ENCODE measurements at regions not wholly inside any gene's neighbourhood (a gene's known extent, or its start where the extent isn't known, plus 50 kb on each side); places are given as distances from the start of the nearest gene placed in this dataset.

DNA sequence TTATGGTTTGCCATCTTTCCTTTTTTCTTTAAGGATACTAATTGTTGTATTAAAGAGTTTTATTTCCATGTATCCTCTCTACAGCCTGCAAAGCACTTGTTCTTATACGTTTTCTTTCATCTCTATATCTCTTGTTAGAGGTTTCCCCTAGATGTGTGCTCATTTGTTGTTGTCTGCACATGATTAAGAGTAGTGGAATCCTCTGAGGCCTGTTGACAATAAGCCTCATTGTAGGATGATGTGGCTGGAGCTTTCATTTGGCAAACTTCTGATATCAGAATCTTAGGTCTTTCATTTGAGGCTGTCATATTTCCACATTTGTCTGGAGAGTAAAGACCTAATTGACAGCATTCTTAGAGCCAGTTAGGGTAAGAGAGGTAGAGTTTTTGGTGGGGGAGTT is 506.0 kb downstream of the DIPK2A start:
- TF ChIP-seq EZH2 (IDR thresholded peaks at IDR 0.05; ENCODE audit: low read length), result no peak
- TF ChIP-seq, protein P1, sequence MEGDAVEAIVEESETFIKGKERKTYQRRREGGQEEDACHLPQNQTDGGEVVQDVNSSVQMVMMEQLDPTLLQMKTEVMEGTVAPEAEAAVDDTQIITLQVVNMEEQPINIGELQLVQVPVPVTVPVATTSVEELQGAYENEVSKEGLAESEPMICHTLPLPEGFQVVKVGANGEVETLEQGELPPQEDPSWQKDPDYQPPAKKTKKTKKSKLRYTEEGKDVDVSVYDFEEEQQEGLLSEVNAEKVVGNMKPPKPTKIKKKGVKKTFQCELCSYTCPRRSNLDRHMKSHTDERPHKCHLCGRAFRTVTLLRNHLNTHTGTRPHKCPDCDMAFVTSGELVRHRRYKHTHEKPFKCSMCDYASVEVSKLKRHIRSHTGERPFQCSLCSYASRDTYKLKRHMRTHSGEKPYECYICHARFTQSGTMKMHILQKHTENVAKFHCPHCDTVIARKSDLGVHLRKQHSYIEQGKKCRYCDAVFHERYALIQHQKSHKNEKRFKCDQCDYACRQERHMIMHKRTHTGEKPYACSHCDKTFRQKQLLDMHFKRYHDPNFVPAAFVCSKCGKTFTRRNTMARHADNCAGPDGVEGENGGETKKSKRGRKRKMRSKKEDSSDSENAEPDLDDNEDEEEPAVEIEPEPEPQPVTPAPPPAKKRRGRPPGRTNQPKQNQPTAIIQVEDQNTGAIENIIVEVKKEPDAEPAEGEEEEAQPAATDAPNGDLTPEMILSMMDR (optimal IDR thresholded peaks at IDR 0.05 in 1 of 3, IDR thresholded peaks at IDR 0.05 in 1 of 3, conservative IDR thresholded peaks at IDR 0.05 in 1 of 3; ENCODE audit: extremely low read depth in 1 of 3, insufficient read depth in 2 of 3, low read length in 3 of 3), result no peak
